ENCODE measurements at regions not wholly inside any gene's neighbourhood (a gene's known extent, or its start where the extent isn't known, plus 50 kb on each side); places are given as distances from the start of the nearest gene placed in this dataset.

GRCh38 chr12:118822512-118822911 lies 158.8 kb upstream of the SRRM4 start:
- no peak for DNase-seq (ENCODE audit: low read depth)
- no peak overlapping the region for H3K4me3 ChIP-seq (replicated peaks; ENCODE audit: low read depth, low read length)
- TF ChIP-seq CTCF (IDR thresholded peaks at IDR 0.05; ENCODE audit: low read length, missing control alignments) = no peak

GRCh38 chr12:118827047-118827446 lies 154.3 kb upstream of the SRRM4 start:
- DNase-seq (ENCODE audit: low read depth) = no peak
- H3K4me3 ChIP-seq (replicated peaks; ENCODE audit: low read depth, low read length) = no peak overlapping the region
- TF ChIP-seq CTCF (IDR thresholded peaks at IDR 0.05; ENCODE audit: low read length, missing control alignments) = no peak

- no peak for DNase-seq (ENCODE audit: low read depth)
- H3K4me3 ChIP-seq (replicated peaks; ENCODE audit: low read depth, low read length) = no peak overlapping the region
- TF ChIP-seq CTCF (IDR thresholded peaks at IDR 0.05; ENCODE audit: low read length, missing control alignments) = no peak
Measured at GRCh38 chr12:118827606-118828005, 153.7 kb upstream of the SRRM4 start.

GRCh38 chr12:118830296-118830695 lies 151.0 kb upstream of the SRRM4 start:
- no peak overlapping the region for H3K4me3 ChIP-seq (replicated peaks; ENCODE audit: low read depth, low read length)
- DNase-seq (ENCODE audit: low read depth) = no peak
- TF ChIP-seq CTCF (IDR thresholded peaks at IDR 0.05; ENCODE audit: low read length, missing control alignments) = no peak

GRCh38 chr12:118835926-118836325 lies 145.4 kb upstream of the SRRM4 start:
- no peak overlapping the region for H3K4me3 ChIP-seq (replicated peaks; ENCODE audit: low read depth, low read length)
- no peak for DNase-seq (ENCODE audit: low read depth)

GRCh38 chr12:118840399-118840798 lies 140.9 kb upstream of the SRRM4 start:
- no peak for TF ChIP-seq CTCF (IDR thresholded peaks at IDR 0.05; ENCODE audit: low read length, missing control alignments)
- DNase-seq (ENCODE audit: low read depth) = no peak
- no peak overlapping the region for H3K4me3 ChIP-seq (replicated peaks; ENCODE audit: low read depth, low read length)

More at GRCh38 chr12:118835926-118836325, 145.4 kb upstream of the SRRM4 start:
- TF ChIP-seq CTCF (IDR thresholded peaks at IDR 0.05; ENCODE audit: low read length, missing control alignments) = no peak

GRCh38 chr12:118840878-118841277 lies 140.5 kb upstream of the SRRM4 start:
- no peak overlapping the region for H3K4me3 ChIP-seq (replicated peaks; ENCODE audit: low read depth, low read length)
- DNase-seq (ENCODE audit: low read depth) = no peak
- TF ChIP-seq CTCF (IDR thresholded peaks at IDR 0.05; ENCODE audit: low read length, missing control alignments) = no peak

Data from fibroblast of pulmonary artery (primary cell).